Epithelial cell of proximal tubule (primary cell): ENCODE measurements at regions not wholly inside any gene's neighbourhood (a gene's known extent, or its start where the extent isn't known, plus 50 kb on each side); places are given as distances from the start of the nearest gene placed in this dataset.

Experiments used
- DNase-seq: peaks from one replicate; pipeline ENCODE4 v3.0.0-alpha.2; 2011; ENCODE audit warnings: low read depth
- H3K4me3 ChIP-seq: 2 replicates; pipeline ENCODE4 v1.5.1; 2011; ENCODE audit warnings: low read depth, mild to moderate bottlenecking, low read length
- TF ChIP-seq, protein P1 (sequence below): conservative IDR thresholded peaks from 2 replicates; pipeline ENCODE4 v1.5.1; 2012; ENCODE audit warnings: low read depth, mild to moderate bottlenecking, low read length

DNA sequence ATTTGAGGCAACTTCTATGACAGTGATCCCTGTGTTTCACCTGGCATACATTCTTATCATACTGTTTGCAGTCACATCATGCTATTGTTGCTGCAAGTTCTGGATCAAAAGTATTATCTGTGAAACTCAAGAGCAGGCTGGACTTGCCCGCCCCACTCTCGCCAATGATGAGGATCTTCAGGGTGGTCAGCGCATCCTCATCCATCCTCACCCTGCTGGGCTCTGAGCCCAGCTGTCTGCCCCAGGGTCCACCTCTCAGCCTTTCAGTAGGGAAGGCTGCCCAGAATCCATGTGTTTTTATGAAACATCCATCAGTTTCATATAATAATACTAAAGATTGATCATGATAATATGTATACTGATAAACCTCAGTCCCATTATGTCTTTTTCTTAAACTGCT is 55.4 kb upstream of the KIF5B start:
- H3K4me3 ChIP-seq: no peak overlapping the region
- TF ChIP-seq, protein P1, sequence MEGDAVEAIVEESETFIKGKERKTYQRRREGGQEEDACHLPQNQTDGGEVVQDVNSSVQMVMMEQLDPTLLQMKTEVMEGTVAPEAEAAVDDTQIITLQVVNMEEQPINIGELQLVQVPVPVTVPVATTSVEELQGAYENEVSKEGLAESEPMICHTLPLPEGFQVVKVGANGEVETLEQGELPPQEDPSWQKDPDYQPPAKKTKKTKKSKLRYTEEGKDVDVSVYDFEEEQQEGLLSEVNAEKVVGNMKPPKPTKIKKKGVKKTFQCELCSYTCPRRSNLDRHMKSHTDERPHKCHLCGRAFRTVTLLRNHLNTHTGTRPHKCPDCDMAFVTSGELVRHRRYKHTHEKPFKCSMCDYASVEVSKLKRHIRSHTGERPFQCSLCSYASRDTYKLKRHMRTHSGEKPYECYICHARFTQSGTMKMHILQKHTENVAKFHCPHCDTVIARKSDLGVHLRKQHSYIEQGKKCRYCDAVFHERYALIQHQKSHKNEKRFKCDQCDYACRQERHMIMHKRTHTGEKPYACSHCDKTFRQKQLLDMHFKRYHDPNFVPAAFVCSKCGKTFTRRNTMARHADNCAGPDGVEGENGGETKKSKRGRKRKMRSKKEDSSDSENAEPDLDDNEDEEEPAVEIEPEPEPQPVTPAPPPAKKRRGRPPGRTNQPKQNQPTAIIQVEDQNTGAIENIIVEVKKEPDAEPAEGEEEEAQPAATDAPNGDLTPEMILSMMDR: no peak
- no peak for DNase-seq

DNA sequence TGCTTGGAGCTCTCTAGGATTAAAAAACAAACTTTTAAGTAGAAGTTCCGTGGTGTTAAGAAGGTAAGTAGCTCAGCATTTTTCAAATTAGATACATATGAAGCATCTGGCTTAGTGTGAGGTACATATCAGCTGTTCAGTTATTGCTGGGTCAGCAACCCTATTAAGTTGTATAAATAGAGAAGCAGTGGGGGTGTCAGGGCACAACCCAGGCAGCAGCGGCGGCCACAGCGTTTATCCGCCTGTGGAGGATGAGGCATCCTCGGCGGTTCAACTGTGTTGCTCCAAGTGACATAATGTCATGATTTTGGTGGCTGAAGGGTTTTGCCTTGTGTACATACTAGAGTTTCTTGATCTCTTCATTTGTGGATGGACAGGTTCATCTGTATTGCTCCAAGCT is 54.6 kb upstream of the KIF5B start:
- TF ChIP-seq, protein P1: no peak
- no peak for DNase-seq
- H3K4me3 ChIP-seq: no peak overlapping the region

DNA sequence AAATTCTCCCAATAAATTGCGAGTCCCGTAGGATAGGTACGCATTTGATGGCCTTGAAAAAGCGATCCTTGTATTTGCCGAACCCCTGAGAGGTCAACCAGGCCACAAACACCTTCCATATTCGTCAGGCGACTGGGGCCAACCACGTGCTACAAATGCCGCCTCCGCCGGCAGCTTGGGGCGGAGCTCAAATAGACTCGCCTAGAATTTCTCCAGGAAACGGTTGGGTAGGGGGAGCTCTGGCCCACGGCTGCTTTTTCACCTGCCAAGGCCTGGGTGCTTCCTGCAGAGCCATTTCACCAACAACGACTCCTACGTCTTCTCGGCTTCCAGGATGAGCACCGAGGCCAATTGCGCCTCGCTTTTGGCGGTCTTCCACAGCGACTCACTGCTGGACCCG is 53.4 kb upstream of the KIF5B start:
- no peak overlapping the region for H3K4me3 ChIP-seq
- DNase-seq: no peak
- TF ChIP-seq, protein P1: no peak
